NOMO-1 treated with DMSO at 0.1 percent for 48 hours (cell line): ENCODE measurements at regions not wholly inside any gene's neighbourhood (a gene's known extent, or its start where the extent isn't known, plus 50 kb on each side); places are given as distances from the start of the nearest gene placed in this dataset.

Source experiments
- DNase-seq: peaks from one replicate; lab custom pipeline; 2025; ENCODE audit not compliant: unreplicated experiment; lab: John Stamatoyannopoulos, UW

DNA sequence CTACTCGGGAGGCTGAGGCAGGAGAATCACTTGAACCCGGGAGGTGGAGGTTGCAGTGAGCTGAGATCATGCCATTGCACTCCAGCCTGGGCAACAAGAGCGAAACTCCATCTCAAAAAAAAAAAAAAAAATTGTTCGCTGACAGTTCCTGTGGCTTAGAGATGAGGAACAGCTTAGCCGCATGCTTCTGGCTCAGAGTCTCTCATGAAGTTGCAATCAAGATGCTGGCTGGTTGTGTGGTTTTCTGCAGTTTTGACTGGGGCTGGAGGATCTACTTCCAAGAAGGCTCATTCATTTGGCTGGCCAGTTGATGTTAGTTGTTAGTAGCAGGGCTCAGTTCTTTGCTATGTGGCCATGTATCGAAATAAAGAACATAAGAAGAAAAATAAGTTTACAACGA lies 69.9 kb upstream of the TBC1D5 start:
- DNase-seq: peak; percentile 22

DNA sequence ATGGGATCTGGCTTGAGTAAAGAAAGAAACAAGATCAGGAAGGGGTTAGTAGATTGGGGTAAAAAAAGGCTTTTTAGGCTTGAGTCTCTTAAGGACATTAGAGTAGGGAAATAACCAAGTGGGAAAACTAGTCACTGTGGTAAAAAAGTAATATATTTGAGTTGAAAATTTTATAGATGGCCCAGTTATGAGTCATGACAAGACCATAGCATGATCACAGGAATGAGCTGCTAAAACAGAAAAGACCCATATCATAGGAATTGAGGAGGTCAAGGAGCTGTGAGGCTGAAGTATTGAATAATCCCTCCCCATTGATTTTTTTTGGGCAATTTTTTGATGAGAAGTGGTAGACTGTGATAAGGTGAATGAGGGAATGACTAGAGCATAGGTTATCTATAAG lies 69.2 kb upstream of the TBC1D5 start:
- DNase-seq: no peak

DNA sequence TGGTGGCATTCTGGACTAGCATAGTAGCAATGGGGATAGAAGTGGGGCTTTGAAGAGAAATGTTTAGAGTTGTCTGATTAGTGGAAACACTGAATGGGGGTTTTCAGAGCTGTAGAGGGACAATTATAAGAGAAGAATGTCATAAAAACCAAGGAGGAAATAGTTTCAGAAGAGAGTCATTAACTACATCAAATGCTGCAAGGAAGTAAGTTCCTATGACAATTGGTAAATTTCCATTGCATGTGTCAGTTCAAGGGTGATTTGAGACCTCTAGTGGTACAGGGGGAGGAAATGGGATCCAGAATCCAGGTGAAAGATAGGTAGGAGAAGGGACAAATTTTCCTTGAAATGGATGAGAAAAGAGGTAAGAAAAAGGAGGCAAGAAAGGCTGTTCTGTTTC lies 68.3 kb upstream of the TBC1D5 start:
- peak; percentile 43 for DNase-seq

DNA sequence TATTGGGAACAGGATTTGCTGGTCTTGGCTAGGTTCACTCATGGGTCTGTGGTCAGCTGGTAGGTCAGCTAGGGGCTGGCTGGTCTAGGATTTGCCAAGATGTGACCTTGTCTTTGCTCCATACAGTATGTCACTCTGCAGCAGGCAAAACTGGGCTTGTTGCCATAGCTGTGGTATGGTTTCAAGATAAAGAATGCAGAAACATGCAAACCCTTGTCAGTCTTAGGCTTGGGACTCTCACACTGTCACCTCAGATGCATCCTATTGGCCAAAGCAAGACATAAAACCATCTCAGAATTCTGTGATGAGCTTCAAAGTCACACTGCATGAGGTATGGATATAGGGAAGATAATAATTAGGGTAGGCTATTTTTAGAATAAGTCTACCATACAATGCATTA lies 66.6 kb upstream of the TBC1D5 start:
- DNase-seq: no peak

DNA sequence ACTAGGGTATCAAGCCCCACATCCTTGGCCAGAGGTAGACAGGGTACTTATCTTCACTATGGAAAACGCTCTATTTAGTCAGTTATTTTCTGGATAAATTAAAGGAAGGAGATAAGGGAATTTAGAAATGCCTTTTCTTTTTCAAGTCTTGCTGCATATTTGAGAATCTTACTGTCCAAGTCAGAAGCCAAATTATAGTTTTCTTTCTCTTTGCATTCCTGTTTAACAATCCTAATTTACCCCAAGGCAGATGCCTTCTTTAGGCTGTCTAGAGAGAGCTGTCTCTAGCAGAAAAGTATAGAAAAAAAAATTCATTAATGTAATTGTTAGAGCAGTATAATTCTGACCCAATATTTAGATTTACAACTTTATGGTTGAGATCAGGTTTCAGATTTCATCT lies 64.4 kb upstream of the TBC1D5 start:
- no peak for DNase-seq

DNA sequence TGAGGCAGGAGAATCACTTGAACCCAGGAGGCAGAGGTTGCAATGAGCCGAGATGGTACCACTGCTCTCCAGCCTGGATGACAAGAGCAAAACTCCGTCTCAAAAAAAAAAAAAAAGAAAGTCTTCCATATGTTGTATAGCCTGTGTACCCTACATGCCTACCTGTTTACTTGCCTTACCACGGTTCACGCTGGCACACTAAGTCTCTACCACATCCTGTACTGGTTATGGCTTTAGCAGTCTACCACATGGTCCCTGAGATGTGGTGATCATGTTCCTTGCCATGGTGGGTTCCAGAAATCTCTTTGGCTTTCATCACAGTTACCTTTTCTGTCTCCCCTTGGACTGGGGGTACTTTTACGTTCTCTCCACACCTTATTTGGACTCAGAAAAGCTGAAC lies 63.8 kb upstream of the TBC1D5 start:
- no peak for DNase-seq

DNA sequence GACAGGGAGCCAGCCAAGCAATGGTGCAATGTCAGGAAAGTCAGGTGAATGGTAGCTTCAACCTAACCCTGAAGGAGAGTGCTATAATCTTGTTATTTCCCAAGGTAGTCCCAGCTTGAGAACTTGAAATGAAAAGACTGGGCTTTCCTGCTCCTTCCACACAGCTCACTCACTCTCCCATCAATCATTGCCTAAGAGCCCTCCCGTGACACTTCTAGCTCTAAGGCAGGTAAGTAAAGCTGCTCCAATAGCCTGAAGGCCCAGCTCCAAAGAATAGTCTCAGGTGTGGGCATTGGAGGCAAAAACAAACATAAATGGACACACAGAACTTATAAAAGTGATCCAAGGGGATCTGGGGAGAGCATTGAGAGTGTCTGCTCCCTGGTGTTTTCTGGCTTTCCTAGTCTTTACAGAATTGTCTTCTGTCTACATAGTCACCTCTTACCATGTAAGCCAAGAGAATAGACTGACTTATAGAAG lies 63.1 kb upstream of the TBC1D5 start:
- DNase-seq: no peak

DNA sequence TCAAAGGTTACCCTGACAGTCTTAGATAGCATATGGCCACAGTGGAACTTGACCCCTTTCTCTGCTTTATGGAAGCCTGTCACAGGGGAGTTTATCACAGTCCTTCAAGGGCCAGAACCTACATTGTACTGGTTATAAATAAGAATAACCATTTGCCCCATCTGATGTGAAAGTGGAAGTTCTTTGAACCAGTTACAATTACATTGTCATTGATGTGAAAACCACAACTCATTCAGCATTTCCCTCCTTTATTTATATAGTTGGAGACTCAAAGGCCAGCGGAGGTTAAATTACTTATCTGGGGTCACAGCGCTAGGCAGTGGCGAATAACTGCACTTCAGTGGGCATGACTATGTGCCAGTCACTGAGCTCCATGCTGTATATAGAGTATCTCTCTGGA lies 60.5 kb upstream of the TBC1D5 start:
- peak; percentile 64 for DNase-seq

DNA sequence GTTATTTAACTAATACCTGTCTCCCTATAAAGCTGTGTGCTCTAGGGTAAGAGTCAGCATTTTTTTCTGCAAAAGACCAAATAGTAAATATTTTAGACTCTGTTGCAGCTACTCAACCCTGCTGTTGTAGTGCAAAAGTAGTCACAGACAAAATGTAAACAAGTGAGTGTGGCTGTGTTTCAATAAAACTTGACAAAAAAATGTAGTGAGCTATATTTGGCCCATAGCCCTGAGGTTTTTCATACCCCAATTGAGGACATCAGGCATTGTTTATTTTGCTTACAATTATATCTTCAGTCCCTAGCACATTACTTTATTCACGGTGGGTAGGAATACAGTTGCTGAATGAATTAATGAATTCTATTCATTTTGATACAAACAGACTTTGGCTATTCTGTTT lies 58.7 kb upstream of the TBC1D5 start:
- no peak for DNase-seq

DNA sequence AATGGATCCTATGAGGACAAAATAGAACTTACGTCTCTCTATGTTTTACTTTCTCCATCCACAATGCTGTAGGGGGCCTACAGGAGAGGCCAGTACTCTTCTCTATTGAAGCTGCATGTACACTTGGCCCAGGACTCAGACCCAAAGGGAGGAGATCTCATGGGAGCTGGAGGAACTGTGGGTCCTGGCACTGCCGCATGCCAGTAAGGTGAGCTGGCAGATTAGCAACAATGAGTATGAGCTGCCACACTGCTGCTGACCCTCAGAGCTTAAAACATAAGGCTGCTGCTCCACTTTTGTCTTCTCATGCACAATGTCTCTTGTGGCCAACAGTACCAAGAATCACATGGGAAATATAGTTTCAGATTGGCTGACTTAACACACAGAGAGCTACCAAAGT lies 57.8 kb upstream of the TBC1D5 start:
- no peak for DNase-seq

DNA sequence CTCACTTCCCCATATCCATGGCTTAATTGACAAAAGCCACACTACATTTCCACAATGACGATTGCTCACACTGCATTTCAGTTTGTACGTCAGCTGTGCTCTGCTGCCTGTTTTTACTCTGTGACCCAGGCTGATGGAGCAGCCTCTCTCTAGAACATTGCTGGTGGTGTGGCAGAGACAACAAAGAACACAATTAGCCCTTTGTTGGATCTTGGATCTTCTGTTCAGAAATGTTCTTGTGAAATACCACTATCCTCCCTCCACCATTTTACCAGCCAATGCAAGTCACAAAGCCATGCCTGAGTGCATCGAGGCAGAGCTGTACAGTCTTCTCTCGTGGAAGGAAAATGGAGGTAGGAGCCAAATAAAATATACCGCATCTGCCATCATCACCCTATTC lies 56.9 kb upstream of the TBC1D5 start:
- no peak for DNase-seq

DNA sequence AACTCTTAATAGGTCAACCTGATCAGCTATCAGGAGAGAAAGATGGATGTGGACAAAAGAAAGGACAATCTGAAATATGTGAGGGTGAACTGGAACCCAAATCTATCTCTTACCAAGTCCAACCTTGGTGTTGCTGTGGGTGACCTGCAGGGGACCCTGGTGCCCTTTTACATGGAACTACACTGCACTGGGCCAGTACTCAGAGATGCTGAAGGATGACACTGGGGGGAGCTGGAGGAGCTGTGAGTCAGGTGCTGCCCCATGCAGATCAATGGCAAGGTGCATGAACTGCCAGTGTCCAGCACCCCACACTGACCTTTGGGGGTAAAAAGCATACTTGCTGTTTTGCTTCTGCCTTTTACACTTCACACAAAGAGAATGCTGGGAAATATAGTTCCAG lies 55.6 kb upstream of the TBC1D5 start:
- DNase-seq: no peak

DNA sequence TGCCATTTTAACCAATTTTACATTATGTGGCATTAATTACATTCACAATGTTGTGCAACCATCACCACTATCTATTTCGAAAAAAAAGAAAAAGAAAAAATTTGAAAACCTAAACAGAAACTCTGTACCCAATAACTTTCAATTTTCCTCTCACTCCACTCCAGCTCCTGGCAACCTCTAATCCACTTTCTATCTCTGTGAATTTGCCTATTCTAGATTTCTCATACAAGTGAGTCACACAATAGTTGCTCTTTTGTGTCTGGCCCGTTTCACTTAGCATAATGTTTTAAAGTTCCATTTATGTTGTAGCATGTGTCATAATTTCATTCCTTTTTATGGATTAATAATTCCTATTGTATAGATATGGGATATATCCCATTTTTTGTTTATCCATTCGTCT lies 53.3 kb upstream of the TBC1D5 start:
- DNase-seq: no peak

DNA sequence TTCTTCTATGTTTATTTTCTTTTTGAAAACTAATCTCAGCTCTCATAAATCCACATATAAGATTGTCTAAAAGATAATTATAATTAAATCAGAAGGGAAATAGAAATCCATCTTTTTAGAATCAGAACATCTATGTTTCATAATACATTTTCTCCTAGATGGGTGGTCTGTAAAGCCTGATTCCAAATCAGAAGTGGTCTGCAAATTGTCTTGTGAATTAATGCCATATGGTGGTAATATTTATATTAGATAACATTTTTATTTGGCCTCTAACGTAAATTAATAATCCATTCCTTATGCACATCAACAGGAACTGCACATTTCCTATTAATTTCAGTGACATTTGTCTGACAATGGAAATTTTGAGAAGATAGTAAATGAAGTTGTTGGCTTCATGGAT lies 52.8 kb upstream of the TBC1D5 start:
- no peak for DNase-seq

DNA sequence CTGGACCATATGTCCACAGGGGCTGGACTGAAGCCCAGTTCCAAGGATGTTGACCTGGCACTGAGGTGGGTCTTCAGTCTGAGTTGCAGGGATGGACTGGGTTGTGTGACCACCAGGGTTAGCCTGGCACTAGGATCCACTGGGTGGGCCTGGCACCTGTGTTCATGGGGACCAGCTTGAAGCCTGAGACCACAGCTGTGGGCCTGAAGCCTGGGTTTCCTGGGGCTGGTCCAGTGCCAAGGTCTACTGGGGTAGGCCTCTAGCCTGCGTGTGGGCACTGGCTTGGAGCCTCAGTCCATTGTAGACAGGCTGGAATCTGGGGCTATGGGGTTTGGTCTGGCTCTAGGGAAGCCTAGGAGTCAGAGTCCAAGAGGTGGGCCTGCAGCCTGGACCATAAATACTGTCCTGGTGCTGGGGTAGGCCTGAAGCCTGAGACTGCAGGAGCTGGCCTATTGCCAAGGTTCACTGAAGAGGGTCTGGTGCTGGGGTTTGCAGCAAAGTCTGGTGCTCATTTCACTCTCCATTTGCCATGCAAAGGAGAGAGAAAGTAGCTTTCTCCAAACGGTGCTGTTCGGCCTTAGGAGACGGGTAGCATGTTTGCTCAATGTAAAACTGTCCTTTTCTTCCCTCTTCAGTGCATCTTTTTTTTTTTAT lies 51.2 kb upstream of the TBC1D5 start:
- DNase-seq: no peak
